ENCODE measurements at regions not wholly inside any gene's neighbourhood (a gene's known extent, or its start where the extent isn't known, plus 50 kb on each side); places are given as distances from the start of the nearest gene placed in this dataset.

- TF ChIP-seq CTCF (conservative IDR thresholded peaks at IDR 0.05; ENCODE audit: low read length) (no peak), EZH2phosphoT487 (IDR thresholded peaks at IDR 0.05; ENCODE audit: borderline replicate concordance) (no peak)
Observed at GRCh38 chr1:29975036-29975694, 738.8 kb downstream of the PTPRU start.
